GM21360 (cell line): ENCODE measurements at regions not wholly inside any gene's neighbourhood (a gene's known extent, or its start where the extent isn't known, plus 50 kb on each side); places are given as distances from the start of the nearest gene placed in this dataset.
"Not testable (repeated sequence)": the region's sequence is repeated elsewhere in the genome, so short reads cannot be mapped to it uniquely, and the experiment has no call there.

ENCODE experiments used
- ATAC-seq: cut with Tn5 transposase; IDR thresholded peaks from one replicate; pipeline ENCODE4 v1.9.1; 2021; ENCODE audit warnings: mild to moderate bottlenecking, moderate library complexity; ENCODE audit not compliant: unreplicated experiment

- ATAC-seq, result no peak
These were observed 305.0 kb upstream of the MMADHC start for GRCh38 chr2:149892563-149892962.

GRCh38 chr2:149885946-149886345 is 298.4 kb upstream of the MMADHC start:
- ATAC-seq, result no peak

DNA sequence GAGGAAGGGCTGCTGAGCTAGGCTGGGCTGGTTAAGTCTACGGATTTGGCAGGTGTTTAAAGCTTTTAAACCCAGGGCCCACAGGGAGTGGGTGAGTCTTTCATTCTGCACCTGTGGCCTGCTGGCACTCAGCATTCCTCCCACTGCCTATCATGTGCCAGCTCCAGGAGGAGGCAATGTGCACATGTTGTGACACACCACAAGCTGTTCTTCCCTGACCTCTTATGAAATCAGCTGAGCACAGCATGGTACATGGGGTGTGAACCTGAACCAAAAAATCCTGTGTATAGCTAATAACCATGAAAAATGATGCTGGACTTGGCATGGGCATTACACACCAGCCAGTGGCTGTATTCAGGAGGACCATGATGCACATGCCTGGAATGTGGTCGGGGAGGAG is 297.9 kb upstream of the MMADHC start:
- ATAC-seq, result no peak

DNA sequence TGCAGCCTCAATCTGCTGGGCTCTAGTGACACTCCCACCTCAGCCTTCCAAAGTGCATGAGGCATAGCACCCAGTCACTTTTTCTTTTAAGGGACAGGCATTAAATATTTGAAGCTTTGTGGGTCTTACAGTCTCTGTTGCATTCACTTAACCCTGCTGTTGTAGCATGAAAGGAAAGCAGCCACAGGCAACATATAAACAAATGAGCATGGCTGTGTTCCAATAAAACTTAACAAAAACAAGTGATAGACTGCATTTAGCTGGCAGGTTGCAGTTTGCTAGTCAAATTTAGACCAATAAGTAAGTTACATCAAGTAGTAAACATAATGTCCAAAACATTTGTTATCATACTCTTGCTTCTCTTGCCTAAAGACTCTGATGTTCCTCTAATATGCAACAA is 297.3 kb upstream of the MMADHC start:
- ATAC-seq, result no peak

GRCh38 chr2:149877913-149878312 is 290.3 kb upstream of the MMADHC start:
- ATAC-seq, result no peak

DNA sequence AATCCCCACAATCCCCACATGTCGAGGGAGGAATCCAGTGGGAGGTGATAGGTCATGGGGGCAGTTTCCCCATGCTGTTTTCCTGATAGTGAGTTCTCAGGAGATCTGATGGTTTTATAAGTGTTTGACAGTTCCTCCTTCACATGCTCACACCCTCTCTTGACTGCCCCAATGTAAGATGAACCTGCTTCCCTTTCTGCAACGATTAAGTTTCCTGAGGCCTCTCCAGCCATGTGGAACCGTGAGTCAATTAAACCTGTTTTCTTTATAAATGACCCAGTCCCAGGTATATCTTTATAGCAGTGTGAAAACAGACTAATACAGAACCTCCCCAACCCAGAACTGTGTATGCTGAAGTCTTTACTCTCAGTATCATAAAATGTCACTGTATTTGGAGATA is 289.5 kb upstream of the MMADHC start:
- ATAC-seq, result no peak

DNA sequence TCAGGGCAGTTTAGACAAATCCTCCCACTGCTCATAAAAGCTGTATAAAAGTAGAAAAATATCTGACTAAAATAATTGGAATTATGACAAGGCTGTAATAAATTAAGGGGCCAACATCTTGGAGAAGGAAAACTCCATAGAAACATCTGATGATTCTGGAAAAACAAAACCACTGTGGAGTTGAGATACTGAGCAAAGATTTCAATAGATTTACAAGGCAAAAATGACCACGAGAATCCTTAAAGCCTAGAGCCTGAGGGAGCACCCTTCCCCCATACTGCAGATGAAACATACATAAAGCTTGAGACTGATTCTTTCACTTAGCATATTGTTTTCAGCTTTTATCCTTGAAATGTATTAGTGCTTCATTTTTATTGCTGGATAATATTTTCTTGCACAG is 286.4 kb upstream of the MMADHC start:
- no peak for ATAC-seq

DNA sequence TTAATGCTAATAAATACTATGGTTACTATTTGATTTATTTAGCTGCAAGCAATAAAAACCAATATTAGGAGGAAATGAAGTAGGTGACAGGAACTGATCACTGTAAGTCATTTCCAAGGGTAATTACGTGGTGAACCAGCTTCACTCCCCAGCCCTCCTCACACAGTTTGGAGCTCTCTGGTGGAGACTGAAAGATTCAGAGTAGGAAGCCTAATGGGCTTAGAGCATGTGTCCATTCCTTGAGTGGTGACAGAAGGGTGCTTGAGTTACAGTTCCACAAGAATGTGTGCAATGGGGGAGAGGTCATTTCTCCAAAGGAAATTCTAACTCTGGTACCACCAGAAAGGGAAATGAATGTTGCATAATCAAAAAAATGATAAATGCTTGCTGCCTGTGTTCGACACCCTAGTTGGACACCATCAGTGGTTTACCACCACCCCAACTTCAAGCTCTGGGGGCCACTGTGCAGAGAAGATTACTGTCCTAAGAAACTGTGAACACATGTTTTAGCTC is 285.1 kb upstream of the MMADHC start:
- ATAC-seq, result no peak

- ATAC-seq, result no peak
These were observed 284.5 kb upstream of the MMADHC start for GRCh38 chr2:149872041-149872440.

DNA sequence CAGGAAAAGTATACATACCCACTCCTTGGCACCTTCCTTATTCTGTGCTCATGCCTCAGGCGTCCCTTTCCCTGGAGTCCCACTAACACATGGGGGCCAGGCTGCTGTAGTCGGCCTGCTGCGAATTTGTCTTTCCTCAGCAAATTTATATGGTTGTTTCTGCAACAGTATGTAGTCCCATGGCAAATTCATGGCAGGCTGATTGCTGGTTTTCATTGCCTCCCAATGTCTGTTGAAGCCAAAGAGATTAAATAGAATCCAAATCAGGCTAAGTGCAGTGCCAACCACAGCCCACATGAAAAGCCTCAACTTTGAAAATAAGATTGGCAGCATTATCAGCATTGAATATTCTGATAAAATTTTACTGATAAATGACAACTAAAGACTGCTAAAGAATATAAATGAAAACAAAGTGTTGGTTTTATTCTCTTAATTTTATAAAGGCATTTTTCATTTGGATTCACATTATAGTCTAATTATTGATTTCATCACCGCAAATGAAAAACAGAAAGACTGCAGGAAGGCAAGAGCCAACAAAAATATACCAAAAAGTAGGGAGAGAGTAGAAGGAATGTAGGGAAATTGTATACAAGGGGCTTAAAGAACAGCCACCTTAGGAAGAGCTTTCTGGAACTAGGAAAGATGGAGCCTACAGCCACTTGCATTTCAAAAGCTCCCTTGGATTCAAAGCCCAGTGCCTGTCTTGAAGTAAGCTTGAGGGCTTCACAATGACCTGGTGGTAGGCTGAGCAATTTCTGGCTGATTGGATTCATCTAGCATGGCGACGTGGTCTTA is 283.7 kb upstream of the MMADHC start:
- ATAC-seq, result no peak

- ATAC-seq, result no peak
These were observed 275.7 kb upstream of the MMADHC start for GRCh38 chr2:149863227-149863626.

GRCh38 chr2:149861034-149861433 is 273.5 kb upstream of the MMADHC start:
- ATAC-seq, result no peak

DNA sequence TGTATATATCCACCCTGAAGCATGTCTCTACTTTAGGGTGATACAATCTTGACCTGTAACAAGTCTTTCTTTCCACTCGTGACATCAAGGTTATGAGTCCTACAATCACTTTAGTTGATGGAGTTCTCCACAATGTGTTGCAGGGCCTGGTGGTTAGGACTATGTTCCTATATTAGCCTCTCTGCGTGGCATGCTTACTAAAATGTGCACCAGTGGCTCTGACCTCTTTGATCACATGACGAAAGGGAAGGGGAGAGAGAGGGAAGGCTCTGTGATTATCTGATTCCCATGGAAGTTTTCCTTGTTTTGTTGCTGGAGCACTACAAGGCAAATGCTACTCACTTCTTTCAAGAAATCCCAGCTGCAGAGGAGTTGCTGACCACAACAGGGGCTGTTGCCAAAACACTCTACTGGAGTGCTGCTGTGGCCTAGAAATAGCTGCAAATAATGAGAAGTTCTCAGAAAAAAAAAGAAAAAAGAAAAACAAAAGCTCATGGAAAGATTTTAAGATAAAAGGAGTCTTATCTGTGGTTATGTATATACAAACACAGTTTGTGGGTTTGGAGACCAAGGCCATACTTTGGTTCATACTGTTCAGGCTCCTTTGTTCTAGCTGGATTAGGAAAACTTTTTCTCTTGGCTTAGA is 272.8 kb upstream of the MMADHC start:
- no peak for ATAC-seq

GRCh38 chr2:149858901-149859634 is 271.5 kb upstream of the MMADHC start:
- ATAC-seq, result no peak

GRCh38 chr2:149858216-149858615 is 270.6 kb upstream of the MMADHC start:
- ATAC-seq, result no peak

DNA sequence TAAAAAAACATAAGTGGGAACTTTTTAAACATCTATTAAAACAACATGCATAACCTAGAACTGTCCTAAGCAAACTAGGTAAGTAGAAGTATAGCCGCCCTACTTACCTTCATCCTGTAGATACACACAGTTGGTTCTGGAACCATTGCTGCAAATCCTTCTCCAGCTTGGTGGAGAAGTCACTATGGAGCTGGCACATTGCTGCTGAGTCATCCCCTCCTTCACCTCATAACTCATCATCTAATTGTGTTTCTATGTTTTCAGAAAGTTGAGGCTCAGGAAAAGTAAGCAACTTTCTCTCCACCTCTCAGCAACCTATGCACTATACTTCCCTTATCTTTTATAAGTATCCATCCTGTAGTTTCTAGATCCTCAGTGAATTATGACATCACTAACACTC is 269.8 kb upstream of the MMADHC start:
- ATAC-seq, result no peak

DNA sequence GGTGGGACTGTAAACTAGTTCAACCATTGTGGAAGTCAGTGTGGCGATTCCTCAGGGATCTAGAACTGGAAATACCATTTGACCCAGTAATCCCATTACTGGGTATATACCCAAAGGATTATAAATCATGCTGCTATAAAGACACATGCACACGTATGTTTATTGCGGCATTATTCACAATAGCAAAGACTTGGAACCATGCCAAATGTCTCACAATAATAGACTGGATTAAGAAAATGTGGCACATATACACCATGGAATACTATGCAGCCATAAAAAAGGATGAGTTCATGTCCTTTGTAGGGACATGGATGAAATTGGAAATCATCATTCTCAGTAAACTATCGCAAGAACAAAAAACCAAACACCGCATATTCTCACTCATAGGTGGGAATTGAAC is 268.3 kb upstream of the MMADHC start:
- ATAC-seq, result not testable (repeated sequence)

GRCh38 chr2:149849591-149849990 is 262.0 kb upstream of the MMADHC start:
- no peak for ATAC-seq

DNA sequence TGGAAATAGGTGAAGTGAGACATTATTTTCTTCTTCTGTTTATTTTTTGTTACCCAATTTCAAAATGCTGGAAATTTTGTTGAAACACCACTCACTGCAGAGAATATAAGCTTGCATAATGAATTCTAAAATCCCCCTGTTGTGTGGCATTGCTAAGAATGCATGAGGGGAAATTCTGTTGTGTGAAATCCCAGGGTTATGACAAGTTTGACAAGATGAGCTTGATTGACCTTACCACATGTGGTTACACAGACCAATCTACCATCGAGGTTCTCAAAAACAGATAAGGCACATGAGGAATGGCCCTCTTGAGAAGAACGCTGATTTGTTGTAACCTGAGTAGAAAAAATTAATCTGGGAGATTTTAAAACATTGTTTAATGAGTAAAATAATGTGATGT is 261.6 kb upstream of the MMADHC start:
- no peak for ATAC-seq

DNA sequence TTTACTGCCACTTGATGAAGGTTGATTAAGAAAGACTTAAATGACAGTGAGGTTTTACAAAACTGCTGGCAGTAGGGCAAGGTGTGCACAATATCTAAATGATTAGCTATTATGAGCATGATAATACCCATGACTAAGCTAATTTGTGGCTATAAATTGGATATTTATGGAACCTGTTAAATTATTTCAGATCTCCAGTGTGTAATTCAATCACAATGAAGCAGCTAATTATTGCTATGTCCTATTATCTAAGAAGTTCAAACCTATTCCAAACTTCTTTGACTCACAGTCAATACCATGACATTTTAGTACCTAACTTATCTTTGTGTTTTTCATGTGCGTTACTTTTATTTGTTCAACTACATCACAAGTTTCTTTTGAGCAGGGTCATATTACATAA is 253.8 kb upstream of the MMADHC start:
- no peak for ATAC-seq

GRCh38 chr2:149832324-149832723 is 244.7 kb upstream of the MMADHC start:
- ATAC-seq, result no peak
